Activated CD8-positive, alpha-beta memory T cell treated with anti-CD3 and anti-CD28 coated beads for 4 hours (primary cell): ENCODE measurements at regions not wholly inside any gene's neighbourhood (a gene's known extent, or its start where the extent isn't known, plus 50 kb on each side); places are given as distances from the start of the nearest gene placed in this dataset.
"Not testable (repeated sequence)": the region's sequence is repeated elsewhere in the genome, so short reads cannot be mapped to it uniquely, and the experiment has no call there.

Source experiments
- DNase-seq, 2 donors: peaks; one replicate each; pipeline ENCODE4 v3.0.0-alpha.2; 2020; ENCODE audit warnings: low read depth in 2 of 2

DNA sequence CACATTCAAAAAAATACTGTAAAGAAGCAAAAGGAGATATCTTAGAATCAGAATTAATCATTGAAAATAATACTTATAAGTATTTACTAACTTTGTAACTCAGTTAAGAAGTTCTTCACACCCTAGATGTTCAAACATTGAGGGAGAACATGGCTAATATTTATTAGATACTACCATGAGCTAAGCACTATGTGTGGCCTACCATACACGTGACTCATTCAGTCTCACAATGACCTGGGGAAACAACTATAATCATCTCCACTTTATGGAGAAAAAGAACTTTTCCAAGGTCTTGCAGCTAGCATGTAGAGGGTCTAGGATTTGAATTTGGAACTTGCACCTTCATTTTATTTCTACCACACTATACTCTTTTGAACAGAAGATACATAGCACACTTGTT, 361.9 kb upstream of the CFAP20DC start:
- DNase-seq, result no peak

DNA sequence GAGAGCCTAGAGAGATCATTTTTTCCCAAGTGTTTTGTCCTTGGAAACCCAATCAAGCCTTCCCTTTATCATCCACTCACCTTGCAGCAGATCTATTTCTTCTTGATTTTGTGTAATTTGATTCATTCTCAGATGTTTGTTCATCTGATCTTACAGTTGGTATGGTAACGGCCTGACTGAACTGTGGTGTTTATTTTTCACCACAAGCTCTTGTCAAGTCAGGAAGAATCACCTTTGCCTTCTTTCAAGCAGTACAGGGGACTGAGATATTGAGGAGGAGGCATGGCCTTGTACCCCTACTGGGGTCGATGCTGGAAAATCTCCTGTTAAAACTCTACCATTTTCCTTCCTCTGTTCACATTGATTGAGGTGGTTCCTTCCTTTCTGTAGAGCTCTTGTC, 361.4 kb upstream of the CFAP20DC start:
- DNase-seq, result no peak

DNA sequence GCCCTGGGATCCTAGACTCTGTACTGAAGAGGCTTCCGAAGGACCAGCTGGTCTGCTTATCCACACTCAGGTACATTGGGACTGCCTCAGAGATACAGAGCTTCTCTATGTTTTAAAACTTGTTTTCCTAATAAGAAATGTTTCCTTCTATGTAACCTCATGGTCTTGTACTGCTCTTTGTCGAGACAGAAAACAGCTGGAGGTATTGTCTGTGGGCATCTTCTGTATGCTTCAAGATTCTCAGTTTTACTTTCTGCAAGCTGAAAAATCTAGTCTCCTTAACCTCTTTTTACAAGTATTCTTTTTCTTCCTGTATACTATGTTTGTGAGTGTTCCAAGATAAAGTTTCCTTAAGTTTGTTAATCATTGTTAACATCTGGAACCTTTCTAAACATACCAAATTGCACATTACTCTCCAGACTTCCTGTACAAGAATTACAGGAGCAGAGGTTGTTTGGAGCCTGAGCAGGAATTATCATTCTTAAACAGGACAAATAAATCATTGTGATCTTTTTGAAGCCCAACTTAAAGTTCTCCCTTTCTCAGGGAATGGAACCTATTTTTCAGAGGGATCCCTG, 358.3 kb upstream of the CFAP20DC start:
- no peak for DNase-seq

DNA sequence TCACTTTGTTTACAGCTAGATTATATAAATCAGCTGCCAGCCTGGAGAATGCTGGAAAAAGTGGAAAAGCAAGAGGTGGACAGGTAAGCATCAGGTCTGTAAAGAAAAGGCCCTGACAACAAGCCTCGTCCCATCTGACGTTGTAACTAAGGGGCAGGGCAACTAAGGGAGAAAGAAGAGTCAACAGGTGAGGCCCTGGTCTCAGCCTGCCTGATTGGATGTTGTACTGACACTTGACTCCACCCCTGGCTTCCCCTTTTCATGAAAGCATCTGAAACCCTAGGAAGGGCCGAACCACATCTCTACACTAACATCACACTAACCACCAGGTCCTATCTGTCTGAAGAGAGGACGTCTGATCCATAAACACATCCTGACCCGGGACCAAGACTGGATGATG, 357.6 kb upstream of the CFAP20DC start:
- no peak for DNase-seq

DNA sequence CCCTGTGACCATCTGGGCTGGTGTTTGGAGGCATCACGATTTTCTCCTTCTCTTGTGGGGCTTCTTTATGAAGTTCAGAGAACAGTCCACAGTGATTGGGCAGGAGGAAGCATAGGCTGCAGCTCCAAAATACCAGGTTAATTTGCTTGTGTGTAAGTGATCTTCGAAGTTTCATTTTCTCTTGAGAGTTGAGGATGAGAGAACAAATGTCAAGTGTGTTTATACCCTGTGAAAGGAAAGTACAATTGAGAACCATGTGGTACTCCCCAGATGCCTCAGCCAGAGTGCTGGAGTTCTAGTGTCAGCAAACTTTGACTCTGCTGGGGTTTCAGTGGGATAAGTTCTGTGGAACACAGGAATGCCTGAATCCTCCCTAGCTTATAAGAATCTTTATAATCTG, 357.1 kb upstream of the CFAP20DC start:
- no peak for DNase-seq

DNA sequence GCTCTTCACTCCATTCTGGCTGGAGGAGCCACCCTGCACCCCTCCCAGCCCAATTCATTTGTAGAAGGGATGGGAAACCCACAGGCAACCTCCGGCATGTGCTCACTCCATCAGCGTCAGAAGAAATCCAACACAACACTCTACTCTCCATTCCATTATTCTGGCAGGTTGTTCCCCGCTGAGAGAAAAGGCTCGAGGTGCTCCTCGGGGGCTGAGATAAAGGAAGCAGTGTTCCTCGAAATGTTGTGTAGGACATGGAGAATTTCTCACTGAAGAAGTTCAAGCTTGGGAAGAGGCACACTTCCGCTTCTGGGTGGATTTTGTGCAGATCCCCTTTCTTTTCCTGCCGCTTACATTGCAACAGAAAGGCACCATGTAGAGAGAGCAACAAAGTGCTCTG, 355.0 kb upstream of the CFAP20DC start:
- DNase-seq, result no peak

DNA sequence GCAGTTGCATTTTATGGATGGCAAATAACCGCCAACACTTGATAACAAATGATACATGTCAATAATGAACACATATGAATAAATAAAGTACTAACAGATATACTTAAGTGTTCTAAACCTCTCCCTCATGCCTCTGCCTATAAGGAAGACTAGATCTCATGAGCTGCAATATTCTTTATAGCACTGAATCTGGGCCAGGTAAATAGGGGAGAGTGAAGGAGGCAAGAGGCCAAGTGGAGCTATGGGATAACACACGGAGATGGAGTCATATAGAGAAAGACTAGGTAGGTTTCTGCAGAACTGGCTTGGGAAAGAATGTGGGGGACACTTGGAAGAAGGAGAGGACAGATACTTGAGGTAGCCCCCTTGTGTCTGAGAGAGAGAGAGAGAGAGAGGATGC, 354.2 kb upstream of the CFAP20DC start:
- DNase-seq, result no peak

DNA sequence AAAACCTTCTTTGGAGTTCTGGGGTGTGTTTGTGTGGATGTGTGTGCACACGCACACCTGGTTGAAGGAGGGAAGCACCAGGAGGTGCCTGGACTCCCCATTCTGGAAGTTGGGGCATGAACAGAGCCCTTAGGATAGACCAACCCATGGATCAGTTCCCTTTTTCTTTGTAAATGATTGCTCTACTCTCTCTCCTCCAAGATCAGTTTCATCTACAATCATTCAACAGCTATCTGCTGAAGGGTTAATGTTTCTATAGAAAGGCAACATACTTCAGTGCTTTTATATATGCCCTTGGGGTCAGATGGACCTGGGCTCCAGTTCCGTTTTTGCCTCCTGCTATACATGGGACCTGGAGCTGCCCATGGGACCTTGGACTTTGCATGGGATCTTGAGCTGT, 352.1 kb upstream of the CFAP20DC start:
- DNase-seq, result no peak

DNA sequence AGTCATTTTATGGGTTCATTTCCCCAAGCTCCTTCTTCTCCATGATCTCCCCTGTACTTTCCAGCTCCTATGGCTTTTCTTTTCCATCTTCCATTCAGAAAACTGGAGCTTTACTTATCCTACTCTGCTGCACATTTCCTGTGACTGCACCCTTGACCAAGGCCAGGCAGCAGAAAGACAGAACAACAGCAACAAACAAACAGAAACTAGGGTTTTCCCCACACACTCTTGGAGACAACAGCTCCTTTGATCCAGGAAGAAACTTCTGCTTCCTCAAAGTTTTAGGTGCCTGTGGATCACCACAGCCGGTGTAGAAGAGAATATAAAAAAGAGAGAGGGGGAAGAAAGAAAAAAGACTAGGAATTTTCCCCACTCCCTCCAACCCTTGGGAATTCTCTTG, 342.3 kb upstream of the CFAP20DC start:
- DNase-seq, result no peak

DNA sequence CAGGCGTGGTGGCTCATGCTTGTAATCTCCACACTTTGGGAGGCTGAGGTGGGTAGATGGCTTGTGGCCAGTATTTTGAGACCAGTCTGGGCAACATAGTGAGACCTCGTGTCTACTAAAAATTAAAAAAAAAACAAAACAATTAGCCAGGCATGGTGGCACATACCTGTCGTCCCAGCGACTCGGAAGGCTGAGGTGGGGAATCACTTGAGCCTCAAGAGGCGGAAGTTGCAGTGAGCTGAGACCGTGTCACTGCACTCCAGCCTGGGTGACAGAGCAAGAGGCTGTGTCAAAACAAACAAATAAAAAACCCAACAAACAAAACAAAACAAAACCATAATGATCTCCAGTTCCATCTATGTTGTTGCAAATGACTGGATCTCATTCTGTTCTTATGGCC, 341.3 kb upstream of the CFAP20DC start:
- no peak for DNase-seq

DNA sequence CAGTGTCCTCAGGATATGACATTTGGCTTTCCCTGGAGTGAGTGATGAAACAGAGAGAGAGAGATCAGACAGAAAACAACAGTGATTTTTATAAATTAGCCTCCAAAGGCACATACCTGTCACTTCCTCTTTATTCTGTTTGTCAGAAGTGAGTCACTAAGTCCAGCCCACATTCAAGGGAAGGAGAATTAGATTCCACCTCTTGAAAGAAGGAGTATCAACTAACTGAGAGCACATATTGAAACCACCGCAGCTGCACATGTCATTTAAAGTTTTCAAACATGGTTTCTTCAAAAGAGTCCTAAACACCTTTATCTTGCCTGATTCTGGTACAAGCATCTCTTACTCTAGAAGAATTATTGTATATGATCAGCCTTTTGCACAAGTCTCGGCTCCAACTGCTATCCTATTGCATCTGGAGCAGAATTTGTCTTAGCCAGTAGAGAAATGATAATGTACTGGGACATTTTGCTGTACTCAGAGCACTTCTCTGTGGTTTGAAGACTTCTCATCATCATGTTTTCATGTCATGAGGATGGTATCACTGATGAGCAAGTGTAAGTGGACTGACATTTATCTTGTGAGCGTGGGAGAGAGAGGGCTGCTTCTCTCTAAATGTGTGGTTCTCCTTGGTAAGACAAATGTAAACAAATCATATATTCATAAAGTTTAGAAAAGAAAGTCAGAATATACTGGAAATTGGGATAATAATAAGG, 338.9 kb upstream of the CFAP20DC start:
- DNase-seq, result no peak

DNA sequence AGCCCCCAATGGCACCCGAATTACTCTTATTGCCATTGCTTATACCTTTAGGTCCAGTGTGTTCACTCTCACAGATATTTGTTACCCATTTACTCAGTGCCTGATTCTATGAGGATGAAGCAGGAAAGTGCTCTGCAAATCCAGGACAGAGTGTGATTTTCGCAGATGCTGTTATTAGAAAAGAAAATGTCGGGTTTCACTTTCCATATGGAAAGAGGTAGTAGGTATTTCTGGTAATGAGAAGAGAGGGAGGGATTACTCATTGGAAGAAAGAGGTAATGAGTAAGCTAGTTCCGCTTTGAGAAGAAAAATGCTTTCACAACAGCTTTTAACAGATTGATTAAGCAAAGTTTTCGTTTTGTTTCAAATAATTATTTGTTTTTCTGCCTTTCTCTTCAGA, 336.3 kb upstream of the CFAP20DC start:
- DNase-seq, result no peak

DNA sequence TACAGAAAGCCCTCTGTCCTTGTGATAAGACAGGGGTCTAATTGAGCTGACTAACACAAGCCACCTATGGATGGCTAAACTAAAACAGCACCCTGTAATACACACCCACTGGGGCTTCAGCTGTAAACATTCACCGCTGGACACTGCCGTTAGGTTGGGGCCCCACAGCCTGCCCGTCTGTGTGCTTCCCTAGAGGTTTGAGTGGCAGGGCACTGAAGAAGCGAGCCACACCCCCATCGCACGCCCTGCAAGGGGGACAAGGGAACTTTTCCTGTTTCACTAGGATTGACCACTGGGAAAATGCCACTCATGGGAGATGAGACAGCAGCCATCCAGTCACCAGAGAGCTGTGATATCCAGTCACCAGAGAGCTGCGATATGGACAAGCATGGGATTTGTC, 335.7 kb upstream of the CFAP20DC start:
- DNase-seq, result no peak

DNA sequence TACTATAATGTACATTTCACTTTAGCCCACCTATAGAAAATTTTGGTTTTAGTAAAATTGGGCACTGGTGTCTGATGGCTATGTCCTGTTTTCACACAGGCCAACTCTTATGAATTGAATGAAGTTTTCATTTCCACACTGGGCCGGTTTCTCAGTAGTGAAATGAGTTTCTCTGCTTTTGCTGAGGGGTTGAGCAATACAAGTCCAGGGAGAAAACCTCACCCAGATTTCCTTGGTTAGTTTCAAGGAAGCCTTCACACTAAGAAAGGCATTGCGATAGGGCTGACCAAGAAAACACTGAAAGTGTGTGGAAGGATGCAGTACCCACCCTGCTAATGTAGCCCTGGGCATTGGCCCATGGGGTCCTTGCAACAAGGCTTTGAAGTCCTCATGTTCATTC, 331.5 kb upstream of the CFAP20DC start:
- no peak for DNase-seq

DNA sequence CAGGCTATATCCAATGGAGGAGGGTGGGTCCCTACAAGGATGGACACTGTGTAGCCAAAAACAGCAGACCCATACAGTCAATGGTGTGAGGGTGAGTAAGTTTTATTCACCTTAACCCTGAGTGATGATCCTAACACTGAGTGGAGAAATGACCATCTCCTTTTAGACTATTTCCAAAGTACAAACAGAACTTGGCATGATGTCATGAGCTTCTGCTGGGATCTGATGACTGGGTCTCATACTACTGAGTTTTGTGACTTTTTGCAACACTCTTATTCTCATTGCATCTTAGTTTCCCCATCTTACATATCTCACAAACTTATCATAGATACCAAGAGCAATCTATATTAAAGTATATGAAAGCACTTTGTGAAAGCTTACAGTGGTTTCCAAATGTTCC, 330.3 kb upstream of the CFAP20DC start:
- no peak for DNase-seq

DNA sequence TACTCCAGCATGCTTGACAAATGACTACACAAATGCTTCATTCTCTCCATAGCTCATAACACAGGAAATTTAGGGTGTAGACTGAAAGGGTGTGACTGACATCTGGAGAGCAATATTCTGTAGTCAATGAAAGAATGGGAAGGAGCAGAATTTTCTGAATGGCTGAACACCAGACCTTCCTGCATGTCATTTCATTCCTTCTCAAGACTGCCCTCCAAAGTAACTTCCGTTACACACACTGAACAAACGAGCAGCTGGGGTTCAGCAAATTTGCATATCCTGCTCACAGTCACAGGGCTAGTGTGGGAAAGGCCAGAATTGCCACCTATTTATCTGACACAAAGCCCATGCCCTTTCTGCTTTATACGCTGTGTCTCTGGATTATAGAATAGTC, 325.0 kb upstream of the CFAP20DC start:
- no peak for DNase-seq

DNA sequence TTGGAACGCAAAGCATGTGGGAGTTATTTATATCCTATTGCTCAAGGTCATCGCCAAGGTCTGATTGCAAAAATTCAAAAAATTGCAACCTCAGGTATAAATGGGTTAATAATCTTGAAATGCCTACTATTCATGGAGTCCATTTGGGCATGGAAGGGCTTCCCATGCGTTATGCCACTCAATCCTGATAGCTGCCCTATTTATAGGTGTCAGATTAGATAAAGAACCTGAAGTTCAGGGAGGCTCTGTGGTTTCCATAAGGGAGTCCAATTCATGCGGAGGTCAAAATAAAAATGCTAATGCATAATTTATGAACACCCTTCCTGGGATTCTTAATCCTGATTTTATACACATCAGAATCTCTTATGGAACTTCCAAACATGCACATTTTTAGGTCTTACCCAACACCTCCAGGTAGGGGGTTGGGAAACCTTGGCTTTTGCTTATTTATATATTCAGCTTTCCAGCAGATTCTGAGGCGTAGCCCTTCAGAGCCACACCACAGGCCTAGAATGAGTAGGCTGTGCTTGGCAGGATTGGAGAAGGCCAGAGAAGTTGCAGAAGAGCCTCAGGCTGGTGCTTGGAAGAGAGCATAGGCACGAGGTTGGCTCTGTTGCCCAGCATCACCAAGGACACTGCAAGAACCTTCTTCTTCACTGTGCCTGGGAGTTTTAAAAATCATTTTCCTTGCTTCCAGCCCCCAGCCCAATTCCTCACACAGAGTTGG, 324.4 kb upstream of the CFAP20DC start:
- no peak for DNase-seq

DNA sequence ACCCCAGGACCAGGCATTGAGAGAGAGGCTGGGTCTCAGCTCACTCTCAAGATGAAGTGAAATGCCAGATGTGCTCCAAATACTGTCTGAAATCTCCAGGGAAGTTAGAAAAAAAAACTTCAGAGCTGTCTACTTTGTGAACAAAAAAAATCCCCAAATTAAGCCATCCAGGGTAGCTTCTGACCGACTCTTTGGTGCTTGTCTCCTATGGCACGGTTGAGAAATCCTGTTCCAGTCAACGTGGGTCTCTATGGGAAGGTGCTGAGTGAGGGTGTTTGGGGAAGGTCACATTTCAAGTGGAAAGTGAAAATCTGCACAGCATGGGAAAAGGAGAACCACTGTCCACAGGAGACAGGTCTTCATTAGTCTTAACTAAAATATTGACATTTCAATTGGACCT, 322.5 kb upstream of the CFAP20DC start:
- no peak for DNase-seq

DNA sequence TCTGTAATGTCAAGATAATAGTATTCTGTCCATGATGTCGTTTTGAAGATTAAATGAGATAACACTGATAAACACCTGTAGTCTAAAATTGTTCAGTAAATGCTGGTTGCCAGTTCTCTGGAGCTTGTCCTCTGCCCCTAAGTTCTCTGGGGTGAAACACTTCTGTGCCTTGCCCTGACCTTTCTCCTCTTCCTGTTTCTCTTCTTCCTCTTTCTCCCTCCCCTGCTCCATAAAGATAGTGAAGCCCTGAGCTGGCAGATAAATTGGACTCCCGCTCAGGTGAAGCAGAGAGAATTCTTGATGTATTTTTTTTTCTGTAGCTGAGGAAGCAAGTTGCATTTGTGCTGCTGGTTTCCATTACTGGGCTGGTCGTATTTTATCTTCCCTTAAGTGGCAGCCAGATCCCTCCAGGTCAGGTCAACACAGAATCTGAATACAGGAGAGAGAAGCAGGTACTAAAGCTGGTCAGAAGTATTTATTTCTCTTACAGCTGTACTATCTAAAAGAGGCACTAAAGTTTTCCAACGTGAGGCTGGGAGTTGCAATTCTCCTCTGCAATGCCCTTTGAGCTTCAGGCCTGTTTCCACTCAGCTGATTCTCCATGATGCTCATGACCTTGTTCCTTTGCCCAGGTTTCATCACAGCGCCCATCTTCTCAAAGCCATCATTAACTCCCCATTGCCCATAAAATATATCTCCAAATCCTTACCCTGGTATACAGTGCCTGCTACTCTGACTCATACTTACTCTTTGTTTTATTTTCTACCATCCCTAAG, 319.3 kb upstream of the CFAP20DC start:
- DNase-seq, result no peak

DNA sequence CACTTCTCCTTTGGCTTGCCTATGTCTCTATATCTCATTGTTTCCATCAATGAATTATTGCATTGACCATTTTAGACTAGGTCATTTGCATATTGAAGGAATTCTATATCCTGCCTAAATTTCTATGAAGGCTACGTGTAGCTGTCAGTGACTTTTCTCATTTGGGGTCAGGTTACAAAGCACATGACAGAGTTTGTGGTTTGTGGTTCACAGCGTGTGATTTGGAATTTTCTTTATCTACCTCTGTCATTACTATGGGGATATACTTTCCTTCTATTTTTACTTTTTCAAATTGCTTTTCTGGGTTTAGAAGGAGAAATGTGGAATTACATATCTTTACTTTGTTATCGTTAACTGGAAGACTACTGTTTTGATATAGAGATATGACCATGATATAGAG, 317.3 kb upstream of the CFAP20DC start:
- no peak for DNase-seq

DNA sequence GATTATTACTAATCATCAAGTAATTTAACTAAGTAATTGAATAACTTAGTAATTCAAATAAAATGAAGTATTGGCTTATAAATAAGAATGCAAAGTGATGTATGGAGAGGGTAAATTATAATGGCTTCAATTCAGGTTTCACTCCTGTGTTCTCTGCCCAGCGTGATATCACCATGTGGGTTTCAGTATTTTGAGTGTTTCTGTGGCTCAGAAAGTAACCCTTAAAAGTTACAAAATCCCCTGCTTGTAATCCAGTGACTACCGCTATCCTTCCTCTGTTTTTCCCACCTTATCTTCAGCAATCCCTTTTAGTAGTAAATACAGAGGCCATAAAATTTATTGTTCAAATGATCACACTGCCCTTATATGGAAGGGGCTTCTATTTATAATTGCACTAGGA, 316.4 kb upstream of the CFAP20DC start:
- DNase-seq, result no peak

DNA sequence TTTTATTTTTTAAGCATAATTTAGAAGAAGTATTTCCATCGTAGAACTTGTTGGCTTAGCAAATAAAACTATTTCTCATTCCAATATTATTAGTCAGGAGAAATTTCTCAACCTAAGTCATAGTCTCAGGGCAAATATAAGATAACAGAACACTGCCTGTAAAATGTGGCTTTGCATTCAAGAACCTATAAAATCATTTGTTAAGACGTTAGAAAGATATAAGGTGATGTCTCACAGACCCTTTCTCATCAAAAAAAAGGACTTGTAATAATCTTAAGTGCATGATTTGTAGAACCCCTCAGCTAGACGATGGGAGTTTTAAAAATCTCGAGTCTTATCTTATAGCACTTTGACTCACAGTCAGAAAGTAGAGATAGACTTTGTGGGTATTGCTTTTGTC, 314.7 kb upstream of the CFAP20DC start:
- no peak for DNase-seq

DNA sequence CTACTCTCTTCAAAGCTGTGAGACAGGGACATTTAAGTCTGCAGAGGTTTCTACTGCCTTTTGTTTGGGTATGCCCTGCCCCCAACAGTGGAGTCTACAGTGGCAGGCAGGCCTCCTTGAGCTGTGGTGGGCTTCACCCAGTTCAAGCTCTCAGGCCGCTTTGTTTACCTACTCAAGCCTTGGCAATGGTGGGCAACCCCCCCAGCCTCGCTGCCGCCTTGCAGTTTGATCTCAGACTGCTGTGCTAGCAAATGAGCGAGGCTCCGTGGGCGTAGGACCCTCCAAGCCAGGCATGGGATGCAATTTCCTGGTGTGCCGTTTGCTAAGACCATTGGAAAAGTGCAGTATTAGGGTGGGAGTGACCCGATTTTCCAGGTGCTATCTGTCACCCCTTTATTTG, 310.5 kb upstream of the CFAP20DC start:
- not testable (repeated sequence) for DNase-seq
